Activated CD4-positive, alpha-beta T cell treated with anti-CD3 and anti-CD28 coated beads, Interleukin-2, amount 10 ng/mL, durations not matched to agents 24 days and 14 days (primary cell): ENCODE measurements at regions not wholly inside any gene's neighbourhood (a gene's known extent, or its start where the extent isn't known, plus 50 kb on each side); places are given as distances from the start of the nearest gene placed in this dataset.

Experiments used
- DNase-seq: peaks from one replicate; pipeline ENCODE4 v3.0.0; 2022
- H3K27ac Mint-ChIP-seq: one replicate; pipeline ENCODE4 v1.8.0; 2022; ENCODE audit warnings: mild to moderate bottlenecking, mixed read lengths
- H3K27me3 Mint-ChIP-seq: one replicate; pipeline ENCODE4 v1.8.0; 2022; ENCODE audit warnings: mixed read lengths
- H3K36me3 Mint-ChIP-seq: one replicate; pipeline ENCODE4 v1.8.0; 2022; ENCODE audit warnings: low read depth, mild to moderate bottlenecking, mixed read lengths
- H3K4me1 Mint-ChIP-seq: one replicate; pipeline ENCODE4 v1.8.0; 2021; ENCODE audit warnings: mixed read lengths
- H3K4me3 Mint-ChIP-seq: one replicate; pipeline ENCODE4 v1.8.0; 2022; ENCODE audit warnings: mild to moderate bottlenecking, moderate library complexity, mixed read lengths
- H3K9me3 Mint-ChIP-seq: one replicate; pipeline ENCODE4 v1.8.0; 2021; ENCODE audit warnings: mixed read lengths
- intact Hi-C: fragments of 100-400 bp; cut with micrococcal nuclease; formaldehyde crosslinking; loops from one replicate; pipeline ENCODE4 v1.15.1; 2023

DNA sequence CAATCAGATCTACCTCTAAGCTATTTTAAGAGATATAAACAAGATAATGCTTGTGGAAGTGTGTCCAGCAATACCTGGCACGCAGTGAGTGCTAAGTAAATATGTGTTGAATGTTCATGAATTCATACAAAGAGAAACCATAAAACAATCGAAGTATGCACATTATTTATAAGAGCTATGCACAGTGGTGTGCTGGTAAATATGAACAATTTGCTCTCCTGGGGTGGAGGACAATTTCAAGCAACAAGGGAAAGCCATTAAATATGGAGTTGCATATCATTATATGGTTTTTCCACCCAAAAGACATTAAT, 526.6 kb upstream of the MARCKS start:
- no peak overlapping the region for H3K4me3 Mint-ChIP-seq
- intact Hi-C loops = no loop called here
- H3K36me3 Mint-ChIP-seq = no peaks in the 10 kb centered on the region
- no peaks in the 10 kb centered on the region for H3K27me3 Mint-ChIP-seq
- no peaks in the 10 kb centered on the region for H3K4me1 Mint-ChIP-seq
- H3K9me3 Mint-ChIP-seq = no peaks in the 10 kb centered on the region
- DNase-seq = no peak
- H3K27ac Mint-ChIP-seq = no peak overlapping the region

DNA sequence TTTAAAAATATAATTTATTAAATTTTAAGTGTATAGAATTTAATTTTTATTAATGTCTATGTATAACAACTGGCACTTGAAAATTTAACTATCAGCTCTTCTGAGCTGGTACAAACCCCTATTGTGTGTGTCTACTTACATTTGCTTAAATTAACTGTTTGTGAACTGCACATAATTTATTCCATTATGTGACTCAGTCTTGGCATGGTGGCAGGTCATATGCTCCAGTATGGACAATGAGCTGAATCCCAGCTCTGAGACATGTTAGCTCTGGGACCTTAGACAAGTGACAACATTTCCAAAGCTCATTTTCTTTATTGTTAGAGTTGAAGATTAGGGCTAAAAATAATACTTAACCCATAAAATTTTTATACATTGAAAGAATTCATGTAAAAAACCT, 526.1 kb upstream of the MARCKS start:
- intact Hi-C loops = no loop called here
- H3K36me3 Mint-ChIP-seq = no peaks in the 10 kb centered on the region
- H3K4me1 Mint-ChIP-seq = no peaks in the 10 kb centered on the region
- no peaks in the 10 kb centered on the region for H3K27me3 Mint-ChIP-seq
- DNase-seq = no peak
- no peaks in the 10 kb centered on the region for H3K9me3 Mint-ChIP-seq
- no peak overlapping the region for H3K4me3 Mint-ChIP-seq
- H3K27ac Mint-ChIP-seq = no peak overlapping the region

DNA sequence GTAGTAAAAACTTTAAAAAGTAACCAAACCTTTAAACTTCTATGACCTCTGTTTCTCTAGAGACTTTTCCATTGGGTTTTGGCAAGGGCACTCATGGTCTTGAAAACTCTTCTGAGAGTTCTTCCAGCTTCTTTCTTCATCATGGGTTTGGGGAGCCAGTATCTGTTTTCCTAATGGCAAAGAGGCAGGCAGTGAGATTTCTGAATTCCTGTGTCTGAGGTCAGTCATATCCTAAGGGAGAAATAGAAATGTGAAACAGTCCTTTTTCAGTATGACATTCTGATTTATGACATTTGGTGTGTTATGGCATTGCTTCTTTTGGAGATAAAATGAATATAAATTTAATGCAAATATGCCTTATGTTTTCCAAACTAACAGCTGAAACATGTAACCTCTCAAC, 518.5 kb upstream of the MARCKS start:
- Mint-ChIP-seq H3K4me3 (no peak overlapping the region), H3K27me3 (no peaks in the 10 kb centered on the region), H3K9me3 (no peaks in the 10 kb centered on the region), H3K36me3 (no peaks in the 10 kb centered on the region), H3K27ac (no peak overlapping the region), H3K4me1 (no peaks in the 10 kb centered on the region)
- intact Hi-C loops = no loop called here
- DNase-seq = no peak

DNA sequence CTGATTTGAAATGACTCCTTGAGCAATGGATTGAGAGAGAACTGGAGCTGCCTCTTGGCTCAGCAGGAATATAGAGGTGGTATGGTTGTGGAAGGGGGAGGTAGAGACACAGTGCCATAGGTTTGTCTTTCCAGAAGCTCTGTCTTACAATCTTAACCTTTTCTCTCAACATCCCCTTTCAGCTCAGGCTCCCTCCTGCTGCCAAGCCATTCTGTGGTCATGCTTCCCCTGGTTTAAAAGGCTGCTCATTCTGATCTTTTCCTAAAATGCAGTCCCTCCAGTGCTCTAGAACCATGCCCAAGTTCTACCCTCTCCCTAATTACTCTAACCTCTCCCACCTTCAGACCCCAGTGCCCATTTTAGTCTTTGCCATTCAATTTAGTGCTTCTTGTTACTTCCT, 517.9 kb upstream of the MARCKS start:
- no peaks in the 10 kb centered on the region for H3K4me1 Mint-ChIP-seq
- no peak for DNase-seq
- intact Hi-C loops = no loop called here
- no peaks in the 10 kb centered on the region for H3K36me3 Mint-ChIP-seq
- H3K4me3 Mint-ChIP-seq = no peak overlapping the region
- no peak overlapping the region for H3K27ac Mint-ChIP-seq
- H3K9me3 Mint-ChIP-seq = no peaks in the 10 kb centered on the region
- no peaks in the 10 kb centered on the region for H3K27me3 Mint-ChIP-seq

DNA sequence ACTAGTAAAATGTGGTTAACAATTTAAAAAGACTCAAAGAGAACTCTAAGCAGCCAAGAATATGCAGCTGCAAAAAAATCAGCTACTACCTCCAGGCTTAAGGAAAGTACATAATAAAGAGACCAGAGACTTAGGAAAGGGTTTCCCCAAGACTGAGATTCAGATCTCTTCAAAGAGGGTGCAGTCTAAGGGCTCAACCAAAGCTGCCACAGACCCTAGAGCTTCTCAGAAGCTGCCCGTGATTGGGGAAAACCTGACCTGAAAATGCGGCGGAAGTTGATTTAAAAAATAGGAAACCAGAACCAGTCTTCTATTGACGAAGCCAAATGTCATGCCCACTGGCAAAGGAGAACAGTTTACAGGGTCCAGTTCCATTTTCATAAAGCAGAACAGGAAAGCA, 516.8 kb upstream of the MARCKS start:
- intact Hi-C loops = no loop called here
- Mint-ChIP-seq H3K27ac (no peak overlapping the region), H3K4me3 (no peak overlapping the region), H3K36me3 (no peaks in the 10 kb centered on the region), H3K27me3 (no peaks in the 10 kb centered on the region), H3K9me3 (no peaks in the 10 kb centered on the region), H3K4me1 (no peaks in the 10 kb centered on the region)
- DNase-seq = no peak

DNA sequence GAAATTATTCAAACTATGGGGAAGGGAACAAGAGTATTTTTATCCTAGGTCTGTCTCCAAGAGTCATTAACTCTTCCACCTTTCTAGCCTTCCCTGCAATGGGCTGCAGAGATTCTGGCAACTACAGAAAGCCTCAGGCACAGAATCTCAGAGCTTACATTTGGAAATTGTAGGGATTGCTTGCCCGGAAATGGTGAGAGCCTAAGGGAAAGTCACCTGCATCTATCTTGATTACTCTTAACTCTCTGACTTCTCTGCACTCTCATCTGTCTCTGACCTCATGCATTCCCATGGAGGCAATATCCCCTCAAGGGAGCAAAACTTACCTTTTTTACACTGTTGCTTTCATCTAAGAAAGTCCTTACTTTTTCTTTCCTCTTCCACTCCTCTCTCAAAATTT, 513.2 kb upstream of the MARCKS start:
- DNase-seq = no peak
- H3K36me3 Mint-ChIP-seq = no peaks in the 10 kb centered on the region
- intact Hi-C loops = no loop called here
- H3K4me3 Mint-ChIP-seq = no peak overlapping the region
- H3K27ac Mint-ChIP-seq = no peak overlapping the region
- H3K9me3 Mint-ChIP-seq = no peaks in the 10 kb centered on the region
- H3K27me3 Mint-ChIP-seq = no peaks in the 10 kb centered on the region
- H3K4me1 Mint-ChIP-seq = no peaks in the 10 kb centered on the region

DNA sequence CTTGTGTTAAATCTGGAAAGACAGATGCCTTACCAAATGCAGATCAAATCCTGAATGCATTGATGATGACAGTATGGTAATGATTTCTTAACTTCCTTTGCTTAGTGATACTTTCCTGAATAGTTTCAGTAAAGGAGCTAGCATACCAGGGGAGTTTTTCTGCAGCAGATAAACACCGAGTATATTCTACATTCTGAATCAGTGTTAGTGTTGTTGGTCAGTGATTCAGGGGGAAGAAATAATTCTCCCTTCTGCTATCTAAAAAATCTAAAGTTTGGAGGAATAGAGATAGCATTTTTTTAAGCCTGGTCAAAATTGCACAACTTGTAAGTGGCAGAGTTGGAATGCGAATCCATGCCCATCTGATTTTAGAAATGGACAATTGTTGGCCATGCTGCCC, 512.2 kb upstream of the MARCKS start:
- intact Hi-C loops = no loop called here
- no peak overlapping the region for H3K4me3 Mint-ChIP-seq
- no peak for DNase-seq
- no peaks in the 10 kb centered on the region for H3K4me1 Mint-ChIP-seq
- no peaks in the 10 kb centered on the region for H3K27me3 Mint-ChIP-seq
- H3K27ac Mint-ChIP-seq = no peak overlapping the region
- H3K9me3 Mint-ChIP-seq = no peaks in the 10 kb centered on the region
- no peaks in the 10 kb centered on the region for H3K36me3 Mint-ChIP-seq

DNA sequence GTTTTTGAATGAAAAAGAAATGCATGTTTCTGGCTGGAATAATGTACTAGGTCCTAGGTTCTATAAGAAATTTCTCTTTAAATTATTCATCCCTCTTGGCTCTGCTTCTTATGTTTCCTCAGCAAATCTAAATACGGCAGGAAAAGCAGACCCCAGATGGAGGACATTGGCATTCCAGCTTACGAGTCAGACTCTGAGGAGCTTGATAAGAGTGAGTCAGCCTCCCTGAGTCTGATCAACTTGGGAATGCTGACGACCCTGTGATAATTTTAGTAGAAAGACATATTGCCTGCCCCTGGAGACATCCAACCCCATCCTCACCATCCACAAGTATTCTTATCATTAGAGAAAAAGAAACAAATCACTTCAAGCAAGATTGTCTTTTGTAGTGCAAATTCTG, 509.7 kb upstream of the MARCKS start:
- intact Hi-C loops = no loop called here
- H3K27ac Mint-ChIP-seq = no peak overlapping the region
- no peaks in the 10 kb centered on the region for H3K9me3 Mint-ChIP-seq
- H3K36me3 Mint-ChIP-seq = no peaks in the 10 kb centered on the region
- no peaks in the 10 kb centered on the region for H3K27me3 Mint-ChIP-seq
- no peaks in the 10 kb centered on the region for H3K4me1 Mint-ChIP-seq
- no peak for DNase-seq
- H3K4me3 Mint-ChIP-seq = no peak overlapping the region

DNA sequence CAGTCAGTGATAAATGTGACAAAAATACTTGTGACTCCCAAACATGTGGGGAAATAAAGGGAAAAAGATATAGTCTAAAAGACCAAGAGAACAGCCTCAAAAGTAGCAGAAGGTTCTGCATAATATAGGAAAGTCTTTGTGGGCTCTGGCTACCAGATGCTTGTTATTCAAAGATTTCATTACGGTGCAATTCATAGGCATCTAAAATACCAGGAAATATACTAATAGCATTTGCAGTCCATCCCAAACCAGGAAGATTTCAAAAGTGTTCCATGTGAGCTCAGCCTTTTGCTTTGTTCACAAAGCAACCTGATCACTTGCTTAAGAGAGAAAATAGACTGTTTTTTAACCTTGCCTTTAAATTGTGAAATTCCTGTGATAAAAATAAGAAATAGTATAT, 506.7 kb upstream of the MARCKS start:
- H3K27me3 Mint-ChIP-seq = no peaks in the 10 kb centered on the region
- H3K4me3 Mint-ChIP-seq = no peak overlapping the region
- intact Hi-C loops = no loop called here

DNA sequence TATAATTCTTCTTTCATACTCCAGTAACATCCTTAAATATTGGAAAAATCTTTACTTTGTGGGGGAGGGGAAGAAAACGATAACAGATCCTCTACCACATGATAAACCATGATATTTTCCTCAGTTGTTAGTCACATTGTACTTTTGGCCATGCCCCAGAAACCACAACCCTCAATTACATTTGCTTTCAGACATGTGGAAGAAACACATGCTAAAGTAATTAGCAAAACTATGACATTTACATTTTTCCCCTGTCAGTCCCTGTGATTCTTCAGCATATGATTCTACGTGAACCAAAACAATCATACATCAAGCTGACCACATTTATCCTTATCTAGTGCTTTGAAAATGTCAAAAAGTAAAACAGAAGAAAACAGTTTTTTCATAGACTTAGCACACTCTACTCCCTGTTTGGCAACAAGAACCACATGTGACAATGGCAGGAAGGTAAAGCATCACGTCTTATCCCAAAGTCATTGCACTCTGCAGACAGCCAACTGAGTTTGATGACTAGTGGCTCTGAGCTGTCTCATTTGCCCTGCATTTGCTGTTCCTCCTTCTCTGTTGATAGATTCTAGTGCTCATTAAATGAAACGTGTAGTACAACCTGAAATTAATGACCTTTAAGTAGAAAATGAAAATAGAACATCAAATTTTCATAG, 505.8 kb upstream of the MARCKS start:
- H3K4me3 Mint-ChIP-seq = no peak overlapping the region
- no peaks in the 10 kb centered on the region for H3K9me3 Mint-ChIP-seq
- H3K27ac Mint-ChIP-seq = no peak overlapping the region
- H3K4me1 Mint-ChIP-seq = no peaks in the 10 kb centered on the region
- intact Hi-C loops = no loop called here
- no peaks in the 10 kb centered on the region for H3K36me3 Mint-ChIP-seq
- H3K27me3 Mint-ChIP-seq = no peaks in the 10 kb centered on the region
- DNase-seq = no peak

More for the DNA sequence above, 506.7 kb upstream of the MARCKS start:
- no peaks in the 10 kb centered on the region for H3K36me3 Mint-ChIP-seq
- no peak for DNase-seq
- no peak overlapping the region for H3K27ac Mint-ChIP-seq
- no peaks in the 10 kb centered on the region for H3K9me3 Mint-ChIP-seq
- H3K4me1 Mint-ChIP-seq = no peaks in the 10 kb centered on the region

DNA sequence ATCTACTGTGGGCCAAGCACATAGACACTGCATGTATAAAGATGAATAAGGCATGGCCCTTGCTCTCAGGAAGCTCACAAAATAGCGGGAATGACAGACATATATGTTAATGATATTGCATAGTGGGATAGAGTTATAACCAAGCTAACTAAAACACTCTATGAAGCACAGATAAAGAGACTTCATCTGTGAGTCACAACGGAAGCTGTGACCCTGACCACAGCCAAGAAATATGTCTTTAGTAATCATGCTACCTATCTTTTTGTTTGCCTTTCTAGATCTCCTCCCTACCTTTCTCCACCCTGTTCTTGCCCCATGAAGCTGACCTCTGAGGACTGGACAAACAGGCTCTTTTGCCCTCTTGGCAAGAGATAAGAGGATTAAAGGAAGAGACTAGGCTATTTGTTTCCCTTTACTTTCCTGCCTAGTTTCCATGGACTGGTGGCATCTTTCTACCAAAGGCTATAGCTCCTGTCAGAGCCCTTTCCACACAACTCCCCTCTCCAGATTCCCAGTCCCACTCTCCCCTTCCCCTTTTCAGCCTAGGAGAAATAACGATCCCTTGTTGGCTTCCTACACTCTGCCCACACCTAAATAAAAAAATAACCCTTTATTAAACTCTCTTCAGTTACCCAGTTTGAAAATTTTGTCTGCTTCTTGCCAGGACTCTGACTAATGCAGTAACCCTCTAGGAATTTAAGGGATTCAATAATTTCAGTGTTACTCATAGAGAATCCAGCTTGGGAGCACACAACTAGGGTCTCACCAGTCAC, 504.9 kb upstream of the MARCKS start:
- Mint-ChIP-seq H3K27ac (no peak overlapping the region), H3K9me3 (no peaks in the 10 kb centered on the region), H3K27me3 (no peaks in the 10 kb centered on the region), H3K36me3 (no peaks in the 10 kb centered on the region), H3K4me1 (no peaks in the 10 kb centered on the region), H3K4me3 (no peak overlapping the region)
- intact Hi-C loops = no loop called here
- no peak for DNase-seq

DNA sequence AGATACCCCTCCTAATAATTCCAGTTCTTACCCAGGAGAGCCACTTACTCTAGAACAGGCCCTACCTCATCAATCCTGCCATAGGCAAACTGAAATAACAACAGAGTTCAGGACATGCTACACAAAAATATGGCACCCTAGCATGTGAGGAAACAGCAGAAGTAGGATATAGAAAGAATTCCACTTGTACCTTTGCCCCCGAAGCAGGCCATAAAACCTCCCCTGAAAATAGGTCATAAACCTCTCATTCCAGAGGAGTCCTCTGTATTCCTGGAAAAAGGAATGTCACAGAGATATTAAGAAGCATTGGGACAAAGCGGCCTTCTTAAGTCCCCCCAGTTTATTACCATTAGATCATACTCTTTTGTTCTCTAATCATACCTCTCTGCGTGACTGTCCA, 504.3 kb upstream of the MARCKS start:
- no peak for DNase-seq
- Mint-ChIP-seq H3K36me3 (no peaks in the 10 kb centered on the region), H3K27ac (no peak overlapping the region), H3K4me1 (no peaks in the 10 kb centered on the region), H3K27me3 (no peaks in the 10 kb centered on the region), H3K4me3 (no peak overlapping the region), H3K9me3 (no peaks in the 10 kb centered on the region)
- intact Hi-C loops = no loop called here

DNA sequence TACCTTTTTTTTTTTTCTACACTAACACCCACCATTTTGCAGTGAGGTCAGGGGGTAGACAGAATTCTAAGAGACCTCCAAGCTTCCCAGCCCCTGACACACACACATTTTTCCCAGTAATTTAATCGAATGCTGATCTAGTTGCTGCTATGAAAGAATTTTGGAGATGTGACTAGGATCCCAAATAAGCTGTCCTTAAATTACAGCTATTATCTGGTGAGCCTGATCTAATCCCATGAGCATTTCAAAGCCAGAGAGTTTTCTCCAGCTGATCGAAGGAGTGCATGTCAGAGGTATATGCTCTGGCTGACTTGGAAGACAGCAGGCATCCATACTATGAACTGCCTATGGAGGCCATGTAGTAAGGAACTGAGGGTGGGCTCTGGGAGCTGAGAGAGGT, 503.8 kb upstream of the MARCKS start:
- H3K4me3 Mint-ChIP-seq = no peak overlapping the region
- no peak for DNase-seq
- no peaks in the 10 kb centered on the region for H3K9me3 Mint-ChIP-seq
- no peaks in the 10 kb centered on the region for H3K27me3 Mint-ChIP-seq
- H3K27ac Mint-ChIP-seq = no peak overlapping the region
- no peaks in the 10 kb centered on the region for H3K36me3 Mint-ChIP-seq
- no peaks in the 10 kb centered on the region for H3K4me1 Mint-ChIP-seq
- intact Hi-C loops = no loop called here

DNA sequence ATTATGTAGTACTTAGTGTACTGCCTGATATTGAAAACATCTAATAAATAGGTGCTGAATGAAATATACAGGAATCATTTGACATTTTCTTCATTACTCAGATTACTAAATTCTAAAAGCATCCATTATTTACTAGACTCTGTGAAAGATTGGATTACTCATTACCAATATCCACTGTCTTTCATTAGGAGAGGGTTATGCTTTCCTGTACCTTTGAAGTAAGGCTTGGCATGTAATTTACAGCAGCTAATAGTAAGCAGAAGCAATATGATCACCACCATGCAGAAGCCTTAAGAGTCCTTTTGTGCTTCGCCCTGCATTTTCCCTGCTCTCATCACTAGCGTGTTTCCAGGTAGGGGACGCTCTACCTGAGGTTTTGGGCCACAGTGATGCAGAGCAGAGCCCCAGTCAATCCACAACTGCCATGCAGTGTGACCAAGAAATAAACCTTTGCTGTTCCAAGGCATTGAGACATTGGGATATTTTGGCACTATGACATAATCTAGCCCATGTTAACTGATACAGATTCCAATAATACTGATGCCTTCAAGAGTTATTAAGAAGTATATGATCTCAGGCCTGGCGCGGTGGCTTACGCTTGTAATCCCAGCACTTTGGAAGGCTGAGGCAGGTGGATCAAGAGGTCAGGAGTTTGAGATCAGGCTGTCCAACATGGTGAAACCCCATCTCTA, 502.8 kb upstream of the MARCKS start:
- intact Hi-C loops = no loop called here
- DNase-seq = no peak
- Mint-ChIP-seq H3K4me3 (no peak overlapping the region), H3K27ac (no peak overlapping the region), H3K36me3 (no peaks in the 10 kb centered on the region), H3K27me3 (no peaks in the 10 kb centered on the region), H3K4me1 (no peaks in the 10 kb centered on the region), H3K9me3 (no peaks in the 10 kb centered on the region)
